ENCODE measurements at regions not wholly inside any gene's neighbourhood (a gene's known extent, or its start where the extent isn't known, plus 50 kb on each side); places are given as distances from the start of the nearest gene placed in this dataset.
A peak's percentile ranks its signal among the peaks of the same experiment; 100 is the strongest.

GRCh38 chr6:6942091-6942490, 165.7 kb upstream of the RREB1 start:
- Histone ChIP-seq H3K9me3 (no peaks in the 10 kb centered on the region), H3K4me1 (peaks cover 0 to 15% (median 8%) of the 10 kb centered on the region in 6 donors), H3K27me3 (replicated peaks in 1 of 7) (no peaks in the 10 kb centered on the region), H3K27ac (no peak overlapping the region), H3K4me3 (no peak overlapping the region), H3K36me3 (no peaks in the 10 kb centered on the region)
- intact Hi-C loops (cut with DNase I; ENCODE audit: low total_unique reads) = no loop called here
- no peak for TF ChIP-seq POLR2AphosphoS5 (IDR thresholded peaks at IDR 0.05)
- TF ChIP-seq POLR2A (IDR thresholded peaks at IDR 0.05) = no peak
- no peak for TF ChIP-seq CTCF (IDR thresholded peaks at IDR 0.05 in 8 of 11, conservative IDR thresholded peaks at IDR 0.05 in 3 of 11)
- WGBS, 5 donors = 72 to 94% (median 85%) methylated on average over 3 of the region's 3 CpGs
- no peak for DNase-seq

- 9 to 14% (median 10%) methylated on average over 13 of the region's 13 CpGs for WGBS, 5 donors
- intact Hi-C loops (cut with DNase I; ENCODE audit: low total_unique reads) = no loop called here
Observed at GRCh38 chr6:6942831-6943230, 164.9 kb upstream of the RREB1 start.

GRCh38 chr6:6943421-6943820, 164.3 kb upstream of the RREB1 start:
- Histone ChIP-seq H3K4me3 (no peak overlapping the region), H3K36me3 (no peaks in the 10 kb centered on the region), H3K9me3 (no peaks in the 10 kb centered on the region), H3K4me1 (peaks cover 0 to 15% (median 8%) of the 10 kb centered on the region in 6 donors), H3K27ac (peak overlapping the region in 1 of 8 donors; percentile 54), H3K27me3 (replicated peaks in 1 of 7) (no peaks in the 10 kb centered on the region)
- 28 to 58% (median 33%) methylated on average over 1 of the region's 1 CpG for WGBS, 5 donors
- intact Hi-C loops (cut with DNase I; ENCODE audit: low total_unique reads) = no loop called here
- DNase-seq = no peak
- TF ChIP-seq POLR2A (IDR thresholded peaks at IDR 0.05) (no peak), POLR2AphosphoS5 (IDR thresholded peaks at IDR 0.05) (no peak), CTCF (IDR thresholded peaks at IDR 0.05 in 8 of 11, conservative IDR thresholded peaks at IDR 0.05 in 3 of 11) (no peak)

More at GRCh38 chr6:6942831-6943230, 164.9 kb upstream of the RREB1 start:
- Histone ChIP-seq H3K4me1 (peaks cover 0 to 15% (median 8%) of the 10 kb centered on the region in 6 donors), H3K36me3 (no peaks in the 10 kb centered on the region), H3K27me3 (replicated peaks in 1 of 7) (no peaks in the 10 kb centered on the region), H3K9me3 (no peaks in the 10 kb centered on the region), H3K27ac (peak overlapping the region in 2 of 8 donors; percentile 26 to 54), H3K4me3 (peak overlapping the region in 2 of 8 donors; percentile 3 to 34)
- TF ChIP-seq POLR2A (IDR thresholded peaks at IDR 0.05) (no peak), CTCF (IDR thresholded peaks at IDR 0.05 in 8 of 11, conservative IDR thresholded peaks at IDR 0.05 in 3 of 11) (no peak), POLR2AphosphoS5 (IDR thresholded peaks at IDR 0.05) (peak in 2 of 3 donors; percentile 46 to 54)
- peak; percentile 85 for DNase-seq

GRCh38 chr6:6946206-6947155, 161.3 kb upstream of the RREB1 start:
- DNase-seq = no peak
- no peak for TF ChIP-seq POLR2A (IDR thresholded peaks at IDR 0.05)
- TF ChIP-seq CTCF (IDR thresholded peaks at IDR 0.05 in 8 of 11, conservative IDR thresholded peaks at IDR 0.05 in 3 of 11) = no peak
- no peak for TF ChIP-seq POLR2AphosphoS5 (IDR thresholded peaks at IDR 0.05)
- Histone ChIP-seq H3K27me3 (replicated peaks in 1 of 7) (no peaks in the 10 kb centered on the region), H3K9me3 (peaks cover 0 to 13% (median 9%) of the 10 kb centered on the region in 8 donors), H3K27ac (no peak overlapping the region), H3K36me3 (no peaks in the 10 kb centered on the region), H3K4me3 (no peak overlapping the region), H3K4me1 (peaks cover 0 to 15% (median 8%) of the 10 kb centered on the region in 6 donors)
- intact Hi-C loops (cut with DNase I; ENCODE audit: low total_unique reads) = no loop called here
- 79 to 89% (median 85%) methylated on average over 8 of the region's 8 CpGs for WGBS, 5 donors
